SK-N-MC (cell line): ENCODE measurements at regions not wholly inside any gene's neighbourhood (a gene's known extent, or its start where the extent isn't known, plus 50 kb on each side); places are given as distances from the start of the nearest gene placed in this dataset.
A peak's percentile ranks its signal among the peaks of the same experiment; 100 is the strongest.
"Not testable (repeated sequence)": the region's sequence is repeated elsewhere in the genome, so short reads cannot be mapped to it uniquely, and the experiment has no call there.

Experiments used
- DNase-seq: peaks from one replicate; pipeline ENCODE4 v3.0.0-alpha.2; 2011; ENCODE audit warnings: low read depth, low spot score
- H3K27ac ChIP-seq: fragments of 200-600 bp; sonication (generic); 2 replicates; pipeline ENCODE4 v1.5.1; 2016; ENCODE audit warnings: mixed run types
- H3K36me3 ChIP-seq: fragments of 200-600 bp; sonication (generic); 2 replicates; pipeline ENCODE4 v1.6.1; 2017; ENCODE audit warnings: antibody characterized with exemption, low read length, mixed read lengths; ENCODE audit not compliant: insufficient read depth
- H3K4me3 ChIP-seq: fragments of 200-600 bp; sonication (generic); 2 replicates; pipeline ENCODE4 v1.5.1; 2016
- H3K9ac ChIP-seq: fragments of 200-600 bp; sonication (generic); 2 replicates; pipeline ENCODE4 v1.8.0; 2017; ENCODE audit warnings: mixed run types, mixed read lengths; ENCODE audit not compliant: insufficient read length
- H3K9me3 ChIP-seq: fragments of 200-600 bp; sonication (generic); 2 replicates; pipeline ENCODE4 v1.6.1; 2017; ENCODE audit warnings: low read depth, mild to moderate bottlenecking, antibody characterized with exemption, low read length, moderate library complexity, mixed read lengths
- EZH2 ChIP-seq: fragments of 200-600 bp; sonication (generic); IDR thresholded peaks from one replicate; pipeline ENCODE4 v1.6.1; 2017; ENCODE audit warnings: antibody characterized with exemption
- FOXP2 ChIP-seq: optimal IDR thresholded peaks from 2 replicates; pipeline ENCODE3; 2011; ENCODE audit warnings: mild to moderate bottlenecking, moderate library complexity; ENCODE audit not compliant: insufficient read depth; ENCODE audit errors: extremely low read length, control extremely low read depth
- POLR2AphosphoS5 ChIP-seq: IDR thresholded peaks from 2 replicates; pipeline ENCODE4 v1.6.1; 2012; ENCODE audit warnings: mild to moderate bottlenecking, low read depth, low read length, borderline replicate concordance

DNA sequence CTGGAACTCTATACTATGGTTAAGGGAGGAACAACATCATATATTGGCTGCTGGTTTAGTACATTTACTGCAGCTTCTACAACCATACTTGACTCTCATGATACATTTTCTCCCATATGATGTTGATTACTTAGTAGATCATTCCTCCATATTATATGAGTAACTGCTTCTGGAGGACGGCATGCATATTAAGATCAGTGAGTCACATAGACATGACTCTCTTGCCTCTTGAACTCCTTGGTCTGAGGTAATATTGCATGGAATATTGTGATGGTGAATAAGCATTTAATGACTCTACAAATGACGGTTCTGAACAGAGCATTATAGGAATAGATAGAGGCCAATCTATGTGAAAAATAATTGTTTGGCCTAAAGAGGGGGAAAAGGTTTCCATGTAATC, 418.8 kb upstream of the SPHKAP start:
- DNase-seq: no peak
- no peak overlapping the region for H3K4me3 ChIP-seq
- H3K36me3 ChIP-seq: no peaks in the 10 kb centered on the region
- no peak overlapping the region for H3K9ac ChIP-seq
- no peaks in the 10 kb centered on the region for H3K9me3 ChIP-seq
- no peak for TF ChIP-seq POLR2AphosphoS5
- no peak for TF ChIP-seq FOXP2
- no peak for TF ChIP-seq EZH2
- no peak overlapping the region for H3K27ac ChIP-seq

- Histone ChIP-seq H3K4me3 (no peak overlapping the region), H3K36me3 (no peaks in the 10 kb centered on the region), H3K27ac (no peak overlapping the region; the same call in 1 of the 2 replicates), H3K9me3 (no peaks in the 10 kb centered on the region), H3K9ac (no peak overlapping the region)
- DNase-seq: no peak
- no peak for TF ChIP-seq FOXP2
- no peak for TF ChIP-seq POLR2AphosphoS5
- TF ChIP-seq EZH2: no peak
These were observed 418.3 kb upstream of the SPHKAP start for GRCh38 chr2:228599781-228600180.

- TF ChIP-seq FOXP2 (no peak), EZH2 (no peak), POLR2AphosphoS5 (no peak)
- Histone ChIP-seq H3K4me3 (0 out of 2 replicates have a peak overlapping the region, but pooled peaks have one; percentile 23), H3K9ac (no peak overlapping the region), H3K36me3 (no peaks in the 10 kb centered on the region), H3K9me3 (no peaks in the 10 kb centered on the region), H3K27ac (peak overlapping the region; percentile 11; the same call in 1 of the 2 replicates)
- DNase-seq: peak; percentile 8
These were observed 417.8 kb upstream of the SPHKAP start for GRCh38 chr2:228599297-228599696.

DNA sequence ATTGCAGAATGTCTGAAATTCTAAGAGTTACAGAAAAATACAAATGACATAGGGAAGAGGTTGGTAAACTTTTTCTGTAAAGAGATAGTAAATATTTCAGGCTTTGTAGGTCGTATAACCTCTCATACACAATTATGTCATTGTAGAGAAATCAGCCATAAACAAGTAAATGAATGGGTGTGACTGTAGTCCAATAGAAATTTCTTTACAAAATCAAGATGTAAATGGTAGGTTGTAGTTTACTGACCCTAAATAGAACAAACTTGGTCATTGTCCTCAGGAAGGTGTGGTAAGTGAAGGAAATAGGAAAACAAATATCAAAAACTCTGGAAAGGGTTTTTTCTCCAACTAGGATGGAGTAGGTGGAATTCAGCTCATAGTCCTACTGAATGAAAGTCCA, 415.5 kb upstream of the SPHKAP start:
- no peak for DNase-seq
- Histone ChIP-seq H3K36me3 (no peaks in the 10 kb centered on the region), H3K4me3 (no peak overlapping the region), H3K9ac (no peak overlapping the region), H3K9me3 (no peaks in the 10 kb centered on the region), H3K27ac (no peak overlapping the region)
- TF ChIP-seq POLR2AphosphoS5 (no peak), EZH2 (no peak), FOXP2 (no peak)

- no peak for TF ChIP-seq FOXP2
- no peak for TF ChIP-seq POLR2AphosphoS5
- TF ChIP-seq EZH2: no peak
- Histone ChIP-seq H3K36me3 (no peaks in the 10 kb centered on the region), H3K9me3 (no peaks in the 10 kb centered on the region), H3K27ac (no peak overlapping the region), H3K9ac (no peak overlapping the region), H3K4me3 (no peak overlapping the region)
- no peak for DNase-seq
These were observed 412.5 kb upstream of the SPHKAP start for GRCh38 chr2:228594012-228594411.

DNA sequence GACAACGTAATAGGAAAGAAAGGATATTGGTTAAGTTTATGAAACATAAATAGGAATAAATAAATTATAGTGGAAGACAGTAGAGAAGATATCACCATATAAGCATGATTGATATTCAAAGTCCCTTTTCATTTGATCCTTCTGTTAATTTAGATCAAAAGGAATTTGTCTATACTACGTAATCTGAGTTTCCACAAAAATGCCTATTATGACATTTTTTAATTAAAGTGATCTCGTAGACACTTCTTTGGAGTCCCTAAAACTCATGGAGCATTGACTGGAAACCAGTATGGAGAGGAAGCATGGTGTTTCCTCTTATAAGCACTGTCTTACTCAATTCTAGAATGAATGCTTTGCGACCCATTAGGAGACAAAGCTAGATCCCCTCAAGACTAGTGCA, 411.4 kb upstream of the SPHKAP start:
- H3K27ac ChIP-seq: no peak overlapping the region
- TF ChIP-seq FOXP2 (no peak), POLR2AphosphoS5 (no peak), EZH2 (no peak)
- H3K36me3 ChIP-seq: no peaks in the 10 kb centered on the region
- no peak overlapping the region for H3K9ac ChIP-seq
- no peak for DNase-seq
- H3K4me3 ChIP-seq: no peak overlapping the region
- H3K9me3 ChIP-seq: no peaks in the 10 kb centered on the region

GRCh38 chr2:228590681-228591080, 409.2 kb upstream of the SPHKAP start:
- Histone ChIP-seq H3K9ac (no peak overlapping the region), H3K36me3 (no peaks in the 10 kb centered on the region), H3K9me3 (no peaks in the 10 kb centered on the region), H3K27ac (no peak overlapping the region), H3K4me3 (no peak overlapping the region)
- TF ChIP-seq FOXP2 (no peak), EZH2 (no peak), POLR2AphosphoS5 (no peak)
- no peak for DNase-seq

- TF ChIP-seq POLR2AphosphoS5 (no peak), EZH2 (no peak), FOXP2 (no peak)
- Histone ChIP-seq H3K27ac (no peak overlapping the region), H3K9ac (no peak overlapping the region), H3K36me3 (no peaks in the 10 kb centered on the region), H3K4me3 (no peak overlapping the region), H3K9me3 (no peaks in the 10 kb centered on the region)
- no peak for DNase-seq
These were observed 407.6 kb upstream of the SPHKAP start for GRCh38 chr2:228589115-228589514.

DNA sequence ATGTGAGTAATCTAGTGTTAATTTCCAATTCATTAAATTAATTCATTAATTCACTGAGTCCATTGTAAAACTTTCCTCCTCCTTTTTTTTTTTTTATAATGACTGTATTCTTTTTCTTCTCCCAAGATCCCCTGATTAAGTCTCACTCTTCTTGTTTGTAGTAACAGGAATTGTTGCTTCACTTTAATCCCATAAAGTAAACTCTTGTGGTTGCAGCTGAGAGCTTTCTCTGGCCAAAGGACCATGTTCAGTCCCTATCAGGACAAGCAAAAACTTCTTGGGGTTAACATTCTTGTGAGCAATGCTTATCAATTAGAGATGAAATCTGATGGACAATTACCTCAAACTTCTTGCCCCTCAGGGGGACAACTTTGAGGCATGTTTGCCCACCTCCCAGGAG, 400.2 kb upstream of the SPHKAP start:
- Histone ChIP-seq H3K9ac (no peak overlapping the region), H3K27ac (no peak overlapping the region), H3K36me3 (no peaks in the 10 kb centered on the region), H3K9me3 (no peaks in the 10 kb centered on the region), H3K4me3 (no peak overlapping the region)
- TF ChIP-seq EZH2: no peak
- no peak for TF ChIP-seq FOXP2
- no peak for TF ChIP-seq POLR2AphosphoS5
- no peak for DNase-seq

DNA sequence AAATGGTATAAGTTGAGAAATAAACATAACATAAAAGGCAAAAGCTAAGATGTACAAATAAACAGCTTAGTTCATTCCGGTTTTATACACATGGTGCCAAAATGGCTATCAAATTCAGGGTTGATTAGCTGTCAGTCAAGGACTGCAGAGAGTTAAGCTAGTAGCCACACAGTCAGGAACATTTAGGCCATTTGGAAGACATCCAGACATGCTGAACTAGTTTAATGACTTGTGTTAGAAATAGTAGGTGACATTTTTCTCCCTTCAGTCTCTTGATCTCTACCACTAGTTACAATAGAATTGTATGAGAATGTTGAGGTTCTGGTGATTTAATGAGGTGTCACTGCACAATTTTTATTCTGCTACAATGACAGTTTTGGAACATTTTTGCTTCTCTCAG, 394.4 kb upstream of the SPHKAP start:
- Histone ChIP-seq H3K9me3 (no peaks in the 10 kb centered on the region), H3K9ac (no peak overlapping the region), H3K27ac (no peak overlapping the region), H3K4me3 (no peak overlapping the region), H3K36me3 (no peaks in the 10 kb centered on the region)
- DNase-seq: no peak
- no peak for TF ChIP-seq EZH2
- no peak for TF ChIP-seq POLR2AphosphoS5
- TF ChIP-seq FOXP2: no peak

DNA sequence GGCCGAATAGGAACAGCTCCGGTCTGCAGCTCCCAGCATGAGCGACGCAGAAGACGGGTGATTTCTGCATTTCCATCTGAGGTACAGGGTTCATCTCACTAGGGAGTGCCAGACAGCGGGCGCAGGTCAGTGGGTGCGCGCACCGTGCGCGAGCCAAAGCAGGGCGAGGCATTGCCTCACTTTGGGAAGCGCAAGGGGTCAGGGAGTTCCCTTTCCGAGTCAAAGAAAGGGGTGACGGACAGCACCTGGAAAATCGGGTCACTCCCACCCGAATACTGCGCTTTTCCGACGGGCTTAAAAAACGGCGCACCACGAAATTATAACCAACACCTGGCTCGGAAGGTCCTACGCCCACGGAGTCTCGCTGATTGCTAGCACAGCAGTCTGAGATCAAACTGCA, 386.8 kb upstream of the SPHKAP start:
- DNase-seq, H3K36me3 ChIP-seq, H3K4me3 ChIP-seq, H3K9ac ChIP-seq, H3K9me3 ChIP-seq, H3K27ac ChIP-seq: not testable (repeated sequence)
